ENCODE measurements at regions not wholly inside any gene's neighbourhood (a gene's known extent, or its start where the extent isn't known, plus 50 kb on each side); places are given as distances from the start of the nearest gene placed in this dataset.

DNA sequence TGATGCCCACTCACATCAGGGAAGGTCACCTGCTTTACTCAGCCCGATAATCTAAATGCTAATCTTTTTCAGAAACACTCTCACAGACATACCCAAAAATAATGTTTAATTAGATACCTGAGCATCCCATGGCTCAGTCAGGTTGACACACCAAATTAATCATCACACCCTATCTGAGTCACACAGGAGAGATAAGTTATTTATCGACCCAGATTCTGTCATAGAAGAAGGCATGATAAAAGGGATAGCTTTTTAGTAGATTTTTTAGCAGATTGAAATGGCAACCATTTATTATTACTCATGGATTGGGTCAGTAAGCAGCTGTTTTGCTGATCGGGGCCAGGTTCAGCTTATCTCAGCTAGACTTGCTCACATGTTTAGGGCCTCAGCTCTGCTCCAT is 97.8 kb upstream of the TYRP1 start:
- TF ChIP-seq, protein P1, sequence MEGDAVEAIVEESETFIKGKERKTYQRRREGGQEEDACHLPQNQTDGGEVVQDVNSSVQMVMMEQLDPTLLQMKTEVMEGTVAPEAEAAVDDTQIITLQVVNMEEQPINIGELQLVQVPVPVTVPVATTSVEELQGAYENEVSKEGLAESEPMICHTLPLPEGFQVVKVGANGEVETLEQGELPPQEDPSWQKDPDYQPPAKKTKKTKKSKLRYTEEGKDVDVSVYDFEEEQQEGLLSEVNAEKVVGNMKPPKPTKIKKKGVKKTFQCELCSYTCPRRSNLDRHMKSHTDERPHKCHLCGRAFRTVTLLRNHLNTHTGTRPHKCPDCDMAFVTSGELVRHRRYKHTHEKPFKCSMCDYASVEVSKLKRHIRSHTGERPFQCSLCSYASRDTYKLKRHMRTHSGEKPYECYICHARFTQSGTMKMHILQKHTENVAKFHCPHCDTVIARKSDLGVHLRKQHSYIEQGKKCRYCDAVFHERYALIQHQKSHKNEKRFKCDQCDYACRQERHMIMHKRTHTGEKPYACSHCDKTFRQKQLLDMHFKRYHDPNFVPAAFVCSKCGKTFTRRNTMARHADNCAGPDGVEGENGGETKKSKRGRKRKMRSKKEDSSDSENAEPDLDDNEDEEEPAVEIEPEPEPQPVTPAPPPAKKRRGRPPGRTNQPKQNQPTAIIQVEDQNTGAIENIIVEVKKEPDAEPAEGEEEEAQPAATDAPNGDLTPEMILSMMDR (IDR thresholded peaks at IDR 0.05): no peak
- no peak for TF ChIP-seq POLR2A (IDR thresholded peaks at IDR 0.05)

Measured in heart left ventricle (tissue), 13 donors.